Upper lobe of right lung (tissue), 1 donor: ENCODE measurements at regions not wholly inside any gene's neighbourhood (a gene's known extent, or its start where the extent isn't known, plus 50 kb on each side); places are given as distances from the start of the nearest gene placed in this dataset.

ENCODE experiments used
- ATAC-seq: fragments of 200-7000 bp; cut with Tn5 transposase; one replicate; pipeline ENCODE4 v1.9.1; 2020; ENCODE audit warnings: mild to moderate bottlenecking, moderate library complexity
- DNase-seq: peaks from one replicate; pipeline ENCODE4 v3.0.0-alpha.2; 2020
- H3K27ac ChIP-seq: fragments of 200-600 bp; one replicate; pipeline ENCODE4 v1.8.0; 2022
- H3K27me3 ChIP-seq: fragments of 200-600 bp; one replicate; pipeline ENCODE4 v1.8.0; 2022; ENCODE audit warnings: mild to moderate bottlenecking
- H3K36me3 ChIP-seq: fragments of 200-600 bp; one replicate; pipeline ENCODE4 v1.8.0; 2022
- H3K4me1 ChIP-seq: fragments of 200-600 bp; one replicate; pipeline ENCODE4 v1.8.0; 2022
- H3K4me3 ChIP-seq: fragments of 200-600 bp; one replicate; pipeline ENCODE4 v1.8.0; 2022; ENCODE audit warnings: mild to moderate bottlenecking
- H3K9me3 ChIP-seq: fragments of 200-600 bp; one replicate; pipeline ENCODE4 v1.8.0; 2022
- intact Hi-C: fragments of 100-400 bp; cut with DNase I; formaldehyde crosslinking; loops from one replicate; pipeline ENCODE4 v1.11.0; 2022
- TF ChIP-seq, protein P1 (sequence below): fragments of 200-600 bp; IDR thresholded peaks from one replicate; pipeline ENCODE4 v1.8.0; 2022; ENCODE audit warnings: antibody characterized with exemption
- donor health status: DM: no; HTN: yes; CAD: no; lungs with severe emphysema.

DNA sequence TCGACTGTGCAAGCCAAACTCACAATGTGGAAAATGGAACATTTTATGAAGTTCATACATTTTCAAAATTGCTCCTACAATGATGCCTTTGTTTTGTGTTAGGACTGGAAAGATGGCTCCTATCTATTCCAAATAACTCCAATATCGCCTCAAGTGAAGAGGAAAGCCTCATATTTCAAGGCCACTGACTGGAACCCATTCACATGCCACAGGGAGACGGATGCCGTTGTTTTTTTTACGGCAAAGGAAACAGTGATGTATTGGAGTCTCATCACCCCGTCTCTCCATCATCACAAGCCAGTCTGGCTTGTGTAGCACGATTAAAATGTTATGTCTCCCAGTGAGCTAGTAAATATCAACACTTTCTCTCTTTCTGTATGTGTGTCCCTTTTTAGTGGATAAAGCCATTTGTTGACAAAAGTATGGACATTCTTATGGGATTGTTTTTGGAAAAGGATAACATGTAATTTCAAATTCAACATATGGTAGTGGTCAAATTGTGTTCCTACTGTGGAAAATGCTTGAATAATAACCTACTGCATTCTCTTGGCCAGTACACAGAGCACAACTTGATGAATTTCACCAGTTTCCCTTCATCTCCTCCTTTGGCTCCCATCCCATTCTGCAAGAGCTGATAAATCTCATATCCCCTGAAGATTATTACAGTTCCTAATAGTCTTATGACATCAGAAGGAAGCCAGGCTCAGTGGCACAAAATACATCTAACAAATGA is 109.5 kb upstream of the PITRM1 start:
- ATAC-seq (no peak), DNase-seq (no peak)
- TF ChIP-seq, protein P1, sequence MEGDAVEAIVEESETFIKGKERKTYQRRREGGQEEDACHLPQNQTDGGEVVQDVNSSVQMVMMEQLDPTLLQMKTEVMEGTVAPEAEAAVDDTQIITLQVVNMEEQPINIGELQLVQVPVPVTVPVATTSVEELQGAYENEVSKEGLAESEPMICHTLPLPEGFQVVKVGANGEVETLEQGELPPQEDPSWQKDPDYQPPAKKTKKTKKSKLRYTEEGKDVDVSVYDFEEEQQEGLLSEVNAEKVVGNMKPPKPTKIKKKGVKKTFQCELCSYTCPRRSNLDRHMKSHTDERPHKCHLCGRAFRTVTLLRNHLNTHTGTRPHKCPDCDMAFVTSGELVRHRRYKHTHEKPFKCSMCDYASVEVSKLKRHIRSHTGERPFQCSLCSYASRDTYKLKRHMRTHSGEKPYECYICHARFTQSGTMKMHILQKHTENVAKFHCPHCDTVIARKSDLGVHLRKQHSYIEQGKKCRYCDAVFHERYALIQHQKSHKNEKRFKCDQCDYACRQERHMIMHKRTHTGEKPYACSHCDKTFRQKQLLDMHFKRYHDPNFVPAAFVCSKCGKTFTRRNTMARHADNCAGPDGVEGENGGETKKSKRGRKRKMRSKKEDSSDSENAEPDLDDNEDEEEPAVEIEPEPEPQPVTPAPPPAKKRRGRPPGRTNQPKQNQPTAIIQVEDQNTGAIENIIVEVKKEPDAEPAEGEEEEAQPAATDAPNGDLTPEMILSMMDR, result no peak
- no peaks in the 10 kb centered on the region for H3K27me3 ChIP-seq
- intact Hi-C loops, result no loop called here
- no peaks in the 10 kb centered on the region for H3K36me3 ChIP-seq
- no peak overlapping the region for H3K4me3 ChIP-seq
- no peak overlapping the region for H3K27ac ChIP-seq
- no peaks in the 10 kb centered on the region for H3K9me3 ChIP-seq
- no peaks in the 10 kb centered on the region for H3K4me1 ChIP-seq

DNA sequence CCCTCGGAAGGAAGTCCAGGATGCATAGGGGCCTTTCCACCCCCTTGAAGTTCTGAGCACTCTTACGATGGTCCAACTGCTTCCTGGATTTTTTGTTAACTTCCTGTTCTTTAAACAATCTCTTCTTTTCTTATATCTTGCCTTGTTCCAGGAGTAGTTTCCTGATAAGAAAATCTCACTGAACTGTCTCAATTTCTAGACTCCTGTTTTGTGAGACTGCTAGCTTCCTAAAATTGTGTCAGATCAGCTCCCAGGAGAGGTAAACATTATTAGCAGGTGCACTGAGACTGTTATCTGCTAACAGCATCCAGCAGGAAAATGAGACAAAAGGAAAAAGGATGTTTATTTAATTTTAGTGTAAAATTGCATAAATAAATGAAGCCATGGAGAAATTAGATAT is 106.2 kb upstream of the PITRM1 start:
- DNase-seq, result no peak
- no peak overlapping the region for H3K4me3 ChIP-seq
- H3K27me3 ChIP-seq, result no peaks in the 10 kb centered on the region
- intact Hi-C loops, result no loop called here
- H3K36me3 ChIP-seq, result no peaks in the 10 kb centered on the region
- TF ChIP-seq, protein P1, result no peak
- no peak overlapping the region for H3K27ac ChIP-seq
- no peak for ATAC-seq
- no peaks in the 10 kb centered on the region for H3K9me3 ChIP-seq
- no peaks in the 10 kb centered on the region for H3K4me1 ChIP-seq

DNA sequence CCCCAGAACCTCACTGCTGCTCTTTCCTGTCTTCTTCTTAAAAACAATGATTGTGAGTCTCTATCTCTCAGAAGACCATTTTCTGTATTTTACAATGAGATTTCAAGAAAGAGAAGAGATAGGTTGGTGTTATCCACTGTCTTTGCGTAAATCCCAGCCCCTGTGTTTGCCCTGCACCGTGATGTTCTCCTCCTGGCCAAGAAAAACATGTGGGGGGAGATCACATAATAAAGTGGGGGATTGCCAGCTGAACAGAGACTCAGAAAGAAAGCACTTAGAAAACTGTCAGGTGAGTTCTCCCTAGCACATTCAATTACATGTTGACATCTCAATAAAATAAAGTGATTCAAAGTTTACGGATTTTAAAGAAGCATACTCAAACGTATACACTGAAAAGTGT is 105.0 kb upstream of the PITRM1 start:
- no peak overlapping the region for H3K27ac ChIP-seq
- DNase-seq (no peak), ATAC-seq (no peak)
- H3K4me1 ChIP-seq, result no peaks in the 10 kb centered on the region
- H3K9me3 ChIP-seq, result no peaks in the 10 kb centered on the region
- TF ChIP-seq, protein P1, result no peak
- no peaks in the 10 kb centered on the region for H3K27me3 ChIP-seq
- H3K36me3 ChIP-seq, result no peaks in the 10 kb centered on the region
- intact Hi-C loops, result no loop called here
- no peak overlapping the region for H3K4me3 ChIP-seq

DNA sequence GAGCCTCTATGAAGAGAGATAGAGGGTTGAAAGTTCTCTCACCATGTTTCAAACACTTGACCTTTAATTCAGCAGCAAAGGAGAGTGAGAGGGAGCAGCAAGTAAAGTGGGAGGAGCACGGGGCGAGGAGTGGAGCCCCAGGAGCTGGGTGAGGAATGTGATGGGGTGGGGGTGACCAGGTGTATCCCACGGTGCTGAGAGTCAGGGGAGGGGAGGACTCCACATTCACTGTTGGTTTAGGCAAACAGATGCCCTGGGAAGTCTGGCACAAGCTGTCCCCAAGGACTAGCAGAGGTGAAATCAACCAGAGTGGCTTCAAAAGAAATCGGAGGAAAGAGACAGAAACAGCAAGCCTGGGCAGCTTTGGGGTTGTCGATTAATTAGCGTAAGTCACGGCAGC is 101.8 kb upstream of the PITRM1 start:
- Histone ChIP-seq H3K9me3 (no peaks in the 10 kb centered on the region), H3K27ac (no peak overlapping the region), H3K36me3 (no peaks in the 10 kb centered on the region), H3K4me1 (no peaks in the 10 kb centered on the region), H3K27me3 (no peaks in the 10 kb centered on the region), H3K4me3 (no peak overlapping the region)
- DNase-seq (no peak), ATAC-seq (peak; percentile 10)
- TF ChIP-seq, protein P1, result no peak
- intact Hi-C loops, result no loop called here

DNA sequence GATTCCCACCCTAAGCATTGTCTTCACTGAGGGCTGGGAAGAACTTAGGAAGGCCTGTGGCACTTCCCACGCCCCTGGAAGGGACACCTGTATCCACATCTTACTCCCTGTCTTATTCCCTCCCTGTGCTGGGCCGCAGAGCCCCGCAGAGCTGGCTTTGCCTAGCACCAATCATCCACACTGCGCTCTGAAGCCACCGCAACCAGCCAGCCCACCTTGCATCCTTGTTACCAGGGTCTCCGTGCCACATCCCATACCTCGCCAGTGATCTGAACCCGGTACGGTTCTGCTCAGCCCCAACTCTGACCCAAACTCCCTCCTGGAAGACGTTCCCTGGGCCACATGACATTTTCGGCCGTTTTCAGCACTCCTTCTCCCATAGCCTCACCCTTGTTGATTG is 101.4 kb upstream of the PITRM1 start:
- intact Hi-C loops, result no loop called here
- DNase-seq (no peak), ATAC-seq (peak; percentile 13)
- Histone ChIP-seq H3K36me3 (no peaks in the 10 kb centered on the region), H3K4me3 (no peak overlapping the region), H3K27me3 (no peaks in the 10 kb centered on the region), H3K9me3 (no peaks in the 10 kb centered on the region), H3K4me1 (no peaks in the 10 kb centered on the region), H3K27ac (no peak overlapping the region)
- TF ChIP-seq, protein P1, result no peak

DNA sequence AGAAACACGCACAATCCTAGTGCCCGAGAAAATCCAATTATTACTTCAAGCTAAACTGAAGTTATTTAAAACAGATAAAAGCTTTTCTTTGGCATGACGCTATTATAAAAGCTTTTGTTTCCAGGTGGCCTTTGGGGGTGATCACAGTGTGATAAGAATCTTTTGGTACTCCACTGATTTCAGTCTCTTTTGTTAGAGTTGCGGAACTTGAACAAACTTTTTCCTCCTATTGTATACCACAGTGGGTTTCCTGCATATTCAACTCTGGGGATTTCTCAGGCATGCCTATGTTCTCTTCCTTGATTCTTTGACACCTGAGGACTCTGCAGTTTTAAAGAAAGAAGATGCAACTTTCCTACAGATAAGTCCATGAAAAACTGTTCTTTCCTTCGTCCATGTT is 99.7 kb upstream of the PITRM1 start:
- Histone ChIP-seq H3K27ac (no peak overlapping the region), H3K27me3 (no peaks in the 10 kb centered on the region), H3K36me3 (no peaks in the 10 kb centered on the region), H3K9me3 (no peaks in the 10 kb centered on the region), H3K4me1 (no peaks in the 10 kb centered on the region), H3K4me3 (no peak overlapping the region)
- intact Hi-C loops, result no loop called here
- DNase-seq, result no peak
- no peak for ATAC-seq
- TF ChIP-seq, protein P1, result no peak
